SK-N-SH (cell line): ENCODE measurements at regions not wholly inside any gene's neighbourhood (a gene's known extent, or its start where the extent isn't known, plus 50 kb on each side); places are given as distances from the start of the nearest gene placed in this dataset.

ENCODE experiments used
- CTCF ChIA-PET: fragments of 300-600, 350-600 bp; formaldehyde crosslinking; extraction: SDS; loops from one replicate; lab custom pipeline; 2021; lab: Yijun Ruan, JAX
- POLR2A ChIA-PET: fragments of 350-600 bp; sonication (Branson Sonifier 250); formaldehyde crosslinking; extraction: SDS; loops from one replicate; lab custom pipeline; 2020; ENCODE audit warnings: antibody characterized with exemption, inconsistent platforms; lab: Yijun Ruan, JAX
- DNase-seq: peaks from one replicate; pipeline ENCODE4 v3.0.0; 2012
- H2AFZ ChIP-seq: fragments of 200-600 bp; sonication (generic); 2 replicates; pipeline ENCODE4 v1.8.1; 2016; ENCODE audit warnings: antibody characterized with exemption, mild to moderate bottlenecking, low read depth
- H3F3A ChIP-seq: fragments of 200-600 bp; sonication (generic); replicated peaks from 2 replicates; pipeline ENCODE3; 2016; ENCODE audit warnings: antibody characterized with exemption, mild to moderate bottlenecking; ENCODE audit not compliant: insufficient read depth
- H3K27ac ChIP-seq, 2 experiments: fragments of 200-500 bp in 1 of 2; fragments of 200-600 bp in 1 of 2; sonication (Bioruptor generic) in 1 of 2; sonication (generic), shearing (Covaris generic) in 1 of 2; 2 replicates each; pipeline versions ENCODE4 v1.5.1 to v1.6.1; 2014 to 2016; ENCODE audit warnings: low read depth in 2 of 2, inconsistent platforms in 1 of 2, low read length in 1 of 2, mild to moderate bottlenecking in 1 of 2, mixed read lengths in 1 of 2
- H3K27me3 ChIP-seq: fragments of 200-600 bp; sonication (generic), shearing (Covaris generic); 2 replicates; pipeline ENCODE4 v1.6.1; 2016; ENCODE audit warnings: mixed run types; ENCODE audit not compliant: insufficient read depth
- H3K36me3 ChIP-seq, 2 experiments: fragments of 200-500 bp in 1 of 2; fragments of 200-600 bp in 1 of 2; sonication (Bioruptor generic) in 1 of 2; sonication (generic) in 1 of 2; replicated peaks in 1 of 2; 2 replicates each; pipeline versions ENCODE3 to v1.5.1; 2014 to 2016; ENCODE audit warnings: low read length in 1 of 2, mild to moderate bottlenecking in 1 of 2; ENCODE audit not compliant: insufficient read depth in 2 of 2, control insufficient read depth in 1 of 2
- H3K4me1 ChIP-seq, 2 experiments: fragments of 200-500 bp in 1 of 2; fragments of 200-600 bp in 1 of 2; sonication (Bioruptor generic) in 1 of 2; sonication (generic), shearing (Covaris generic) in 1 of 2; 2 replicates each; pipeline versions ENCODE4 v1.5.1 to v1.6.1; 2014 to 2016; ENCODE audit warnings: low read depth in 1 of 2, low read length in 1 of 2, mixed run types in 1 of 2; ENCODE audit not compliant: insufficient read depth in 2 of 2, control insufficient read depth in 1 of 2
- H3K4me2 ChIP-seq: fragments of 200-600 bp; sonication (generic), shearing (Covaris generic); 2 replicates; pipeline ENCODE4 v1.6.1; 2017; ENCODE audit warnings: mixed run types
- H3K4me3 ChIP-seq, 2 experiments: fragments of 200-500 bp in 1 of 2; fragments of 200-600 bp in 1 of 2; sonication (Bioruptor generic) in 1 of 2; sonication (generic), shearing (Covaris generic) in 1 of 2; 2 replicates each; pipeline versions ENCODE4 v1.5.1 to v1.8.1; 2014 to 2016; ENCODE audit warnings: low read depth in 2 of 2, inconsistent platforms in 1 of 2, low read length in 1 of 2, mild to moderate bottlenecking in 1 of 2, mixed read lengths in 1 of 2, moderate library complexity in 1 of 2
- H3K79me2 ChIP-seq: fragments of 200-600 bp; sonication (generic); 2 replicates; pipeline ENCODE4 v1.8.1; 2017; ENCODE audit warnings: mild to moderate bottlenecking; ENCODE audit not compliant: insufficient read depth
- H3K9ac ChIP-seq: fragments of 200-600 bp; sonication (generic); 2 replicates; pipeline ENCODE4 v1.6.1; 2017; ENCODE audit warnings: mixed run types
- H3K9me2 ChIP-seq: fragments of 200-600 bp; sonication (generic); 2 replicates; pipeline ENCODE4 v1.6.1; 2017; ENCODE audit warnings: mixed run types
- H3K9me3 ChIP-seq: fragments of 200-600 bp; sonication (generic); 2 replicates; pipeline ENCODE4 v1.6.1; 2017; ENCODE audit warnings: mixed run types, mild to moderate bottlenecking, moderate library complexity
- H4K20me1 ChIP-seq: fragments of 200-600 bp; sonication (generic); 2 replicates; pipeline ENCODE4 v1.6.1; 2017; ENCODE audit warnings: mild to moderate bottlenecking, mixed run types; ENCODE audit not compliant: insufficient read depth
- CHD2 ChIP-seq: fragments of 150-350 bp; IDR thresholded peaks from 2 replicates; pipeline ENCODE4 v1.6.1; 2018; ENCODE audit warnings: low read length; ENCODE audit not compliant: partially characterized antibody
- ELF1 ChIP-seq: IDR thresholded peaks from 2 replicates; pipeline ENCODE4 v1.4.0; 2012
- EP300 ChIP-seq, 2 experiments: IDR thresholded peaks; 2 replicates each; pipeline versions ENCODE4 v1.4.0 to v1.6.1; 2012; ENCODE audit warnings: borderline replicate concordance in 1 of 2, low read depth in 1 of 2, low read length in 1 of 2
- EZH2phosphoT487 ChIP-seq: fragments of 200-600 bp; sonication (generic); IDR thresholded peaks from 2 replicates; pipeline ENCODE4 v1.6.1; 2017; ENCODE audit warnings: low read depth, mixed run types, mild to moderate bottlenecking, antibody characterized with exemption, moderate library complexity, borderline replicate concordance
- FOSL2 ChIP-seq: IDR thresholded peaks from 2 replicates; pipeline ENCODE4 v1.4.0; 2012; ENCODE audit warnings: low read depth, mild to moderate bottlenecking, moderate library complexity, borderline replicate concordance
- FOXJ3 ChIP-seq: sonication (generic); formaldehyde crosslinking; IDR thresholded peaks from 2 replicates; pipeline ENCODE4 v1.5.1; 2020; ENCODE audit warnings: mild to moderate bottlenecking, missing genetic modification reagents
- GABPA ChIP-seq: IDR thresholded peaks from 2 replicates; pipeline ENCODE4 v1.4.0; 2012; ENCODE audit warnings: low read depth, mild to moderate bottlenecking
- GATA2 ChIP-seq: sonication (generic); formaldehyde crosslinking; IDR thresholded peaks from 2 replicates; pipeline ENCODE4 v1.5.0; 2020; ENCODE audit warnings: mild to moderate bottlenecking, missing genetic modification reagents
- IRF3 ChIP-seq: fragments of 150-350 bp; IDR thresholded peaks from 2 replicates; pipeline ENCODE4 v1.6.1; 2016; ENCODE audit warnings: mild to moderate bottlenecking, low read depth, low read length
- MAX ChIP-seq: IDR thresholded peaks from 2 replicates; pipeline ENCODE4 v1.4.0; 2012; ENCODE audit warnings: low read depth
- MEF2A ChIP-seq: IDR thresholded peaks from 2 replicates; pipeline ENCODE4 v1.4.0; 2012; ENCODE audit warnings: low read depth, borderline replicate concordance
- MXI1 ChIP-seq: IDR thresholded peaks from 2 replicates; pipeline ENCODE4 v1.6.1; 2012; ENCODE audit warnings: mild to moderate bottlenecking, low read depth, low read length, improper control_type of control experiment
- NRF1 ChIP-seq: IDR thresholded peaks from 2 replicates; pipeline ENCODE4 v1.6.1; 2012; ENCODE audit warnings: low read depth, mild to moderate bottlenecking, low read length
- RAD21 ChIP-seq: IDR thresholded peaks from 2 replicates; pipeline ENCODE4 v1.6.1; 2012; ENCODE audit warnings: mild to moderate bottlenecking, low read length
- RCOR1 ChIP-seq: fragments of 150-350 bp; IDR thresholded peaks from 2 replicates; pipeline ENCODE4 v1.6.1; 2017; ENCODE audit warnings: antibody characterized with exemption, low read length
- RFX5 ChIP-seq: IDR thresholded peaks from 2 replicates; pipeline ENCODE4 v1.6.1; 2012; ENCODE audit warnings: mild to moderate bottlenecking, improper control_type of control experiment, low read length
- RXRA ChIP-seq: IDR thresholded peaks from 2 replicates; pipeline ENCODE4 v1.4.0; 2012; ENCODE audit warnings: low read depth, mild to moderate bottlenecking, borderline replicate concordance
- SIN3A ChIP-seq: IDR thresholded peaks from 2 replicates; pipeline ENCODE4 v1.6.1; 2012; ENCODE audit warnings: low read depth, mild to moderate bottlenecking, low read length, moderate library complexity, borderline replicate concordance
- SMC3 ChIP-seq: IDR thresholded peaks from 2 replicates; pipeline ENCODE4 v1.6.1; 2012; ENCODE audit warnings: low read depth, low read length, improper control_type of control experiment
- TAF1 ChIP-seq: IDR thresholded peaks from 2 replicates; pipeline ENCODE4 v1.6.1; 2012; ENCODE audit warnings: low read depth, mild to moderate bottlenecking, low read length, moderate library complexity, borderline replicate concordance
- TCF12 ChIP-seq: IDR thresholded peaks from 2 replicates; pipeline ENCODE4 v1.4.0; 2012
- TEAD4 ChIP-seq: IDR thresholded peaks from 2 replicates; pipeline ENCODE4 v1.4.0; 2012; ENCODE audit warnings: mild to moderate bottlenecking, borderline replicate concordance; ENCODE audit not compliant: insufficient read depth
- USF2 ChIP-seq: fragments of 150-350 bp; IDR thresholded peaks from 2 replicates; pipeline ENCODE4 v1.6.1; 2017; ENCODE audit warnings: antibody characterized with exemption, low read length, low read depth, borderline replicate concordance
- YY1 ChIP-seq: IDR thresholded peaks from 2 replicates; pipeline ENCODE4 v1.4.0; 2012; ENCODE audit warnings: low read depth, mild to moderate bottlenecking
- ZBTB33 ChIP-seq: IDR thresholded peaks from 2 replicates; pipeline ENCODE4 v1.4.0; 2012; ENCODE audit warnings: low read depth, borderline replicate concordance
- WGBS: methylation state at CpG from one replicate; pipeline ENCODE4 v1.1.6; 2017; ENCODE audit warnings: low lambda C conversion rate; 5-methylcytosine and 5-hydroxymethylcytosine counted together

GRCh38 chr4:188206783-188207182 is 67.5 kb downstream of the TRIML1 start:
- DNase-seq = no peak
- 32% methylated on average over 3 of the region's 3 CpGs for WGBS

GRCh38 chr4:188214861-188215260 is 75.6 kb downstream of the TRIML1 start:
- no peak for DNase-seq
- H3K4me3 ChIP-seq = no peak overlapping the region
- WGBS = 28% methylated on average over 5 of the region's 5 CpGs
- no peaks in the 10 kb centered on the region for H3K36me3 ChIP-seq
- no peak overlapping the region for H3K9ac ChIP-seq
- H3K9me2 ChIP-seq = no peaks in the 10 kb centered on the region
- CTCF ChIA-PET = no interaction called here
- no peak overlapping the region for H3K27ac ChIP-seq
- H3K4me2 ChIP-seq = no peak overlapping the region
- H3F3A ChIP-seq = no peaks in the 10 kb centered on the region
- no peak overlapping the region for H2AFZ ChIP-seq
- no peaks in the 10 kb centered on the region for H3K4me1 ChIP-seq
- no peaks in the 10 kb centered on the region for H3K79me2 ChIP-seq
- POLR2A ChIA-PET = no interaction called here
- H3K27me3 ChIP-seq = no peaks in the 10 kb centered on the region
- no peaks in the 10 kb centered on the region for H3K9me3 ChIP-seq
- no peaks in the 10 kb centered on the region for H4K20me1 ChIP-seq
- TF ChIP-seq MXI1 (no peak), ELF1 (no peak), EZH2phosphoT487 (no peak), TEAD4 (no peak), NRF1 (no peak), RFX5 (no peak), CHD2 (no peak), GATA2 (CRISPR knock-in tag) (no peak), SIN3A (no peak), YY1 (no peak), SMC3 (no peak), EP300 (IDR thresholded peaks at IDR 0.05; ENCODE audit: borderline replicate concordance in 1 of 2, low read depth in 1 of 2, low read length in 1 of 2) (no peak), RCOR1 (no peak), IRF3 (no peak), TAF1 (no peak)

More at GRCh38 chr4:188206783-188207182, 67.5 kb downstream of the TRIML1 start:
- no peaks in the 10 kb centered on the region for H3F3A ChIP-seq
- no peak overlapping the region for H3K4me3 ChIP-seq
- H3K9ac ChIP-seq = no peak overlapping the region
- CTCF ChIA-PET = no interaction called here
- no peaks in the 10 kb centered on the region for H3K27me3 ChIP-seq
- H3K4me1 ChIP-seq = no peaks in the 10 kb centered on the region
- no peaks in the 10 kb centered on the region for H3K9me2 ChIP-seq
- TF ChIP-seq TAF1 = no peak
- no peak for TF ChIP-seq SMC3
- TF ChIP-seq MEF2A = no peak
- TF ChIP-seq FOXJ3 (CRISPR knock-in tag) = no peak
- no peak for TF ChIP-seq TCF12
- no peak for TF ChIP-seq ZBTB33
- no peak for TF ChIP-seq USF2
- no peak for TF ChIP-seq GATA2 (CRISPR knock-in tag)
- no peak for TF ChIP-seq RAD21
- no peak for TF ChIP-seq MAX
- TF ChIP-seq GABPA = no peak
- no peak for TF ChIP-seq TEAD4
- TF ChIP-seq FOSL2 = no peak
- no peak for TF ChIP-seq RXRA
- no peak for TF ChIP-seq EP300 (IDR thresholded peaks at IDR 0.05; ENCODE audit: borderline replicate concordance in 1 of 2, low read depth in 1 of 2, low read length in 1 of 2)
- H2AFZ ChIP-seq = no peak overlapping the region
- no peaks in the 10 kb centered on the region for H3K9me3 ChIP-seq
- no peaks in the 10 kb centered on the region for H4K20me1 ChIP-seq
- POLR2A ChIA-PET = no interaction called here
- H3K36me3 ChIP-seq = no peaks in the 10 kb centered on the region
- H3K79me2 ChIP-seq = no peaks in the 10 kb centered on the region
- no peak overlapping the region for H3K4me2 ChIP-seq
- H3K27ac ChIP-seq = no peak overlapping the region
